WTC11 (cell line): ENCODE measurements at regions not wholly inside any gene's neighbourhood (a gene's known extent, or its start where the extent isn't known, plus 50 kb on each side); places are given as distances from the start of the nearest gene placed in this dataset.

Source experiments
- CREB1 ChIP-seq: sonication (generic); formaldehyde crosslinking; IDR thresholded peaks from 2 replicates; pipeline ENCODE4 v1.8.0; 2023; ENCODE audit warnings: mild to moderate bottlenecking, missing genetic modification reagents
- CTCF ChIP-seq: fragments of 200-600 bp; IDR thresholded peaks from 2 replicates; pipeline ENCODE4 v1.8.0; 2022; ENCODE audit warnings: antibody characterized with exemption
- E2F5 ChIP-seq: sonication (generic); formaldehyde crosslinking; IDR thresholded peaks from 2 replicates; pipeline ENCODE4 v1.8.1; 2022; ENCODE audit warnings: mild to moderate bottlenecking, moderate library complexity, missing genetic modification reagents
- PRDM15 ChIP-seq: sonication (generic); formaldehyde crosslinking; IDR thresholded peaks from 2 replicates; pipeline ENCODE4 v1.8.0; 2022; ENCODE audit warnings: missing genetic modification reagents
- ZNF425 ChIP-seq: fragments of 250-450 bp; sonication (Bioruptor Pico); conservative IDR thresholded peaks from 2 replicates; pipeline ENCODE4 v1.9.0; 2021; ENCODE audit warnings: mild to moderate bottlenecking
- ZNF512 ChIP-seq: sonication (generic); formaldehyde crosslinking; IDR thresholded peaks from 2 replicates; pipeline ENCODE4 v1.8.1; 2022; ENCODE audit warnings: missing genetic modification reagents, borderline replicate concordance

GRCh38 chr22:27654546-27655445 is 146.8 kb downstream of the MN1 start:
- no peak for TF ChIP-seq ZNF512 (CRISPR knock-in tag)
- no peak for TF ChIP-seq ZNF425 (CRISPR knock-in tag)
- no peak for TF ChIP-seq PRDM15 (CRISPR knock-in tag)
- no peak for TF ChIP-seq CREB1 (CRISPR knock-in tag)
- no peak for TF ChIP-seq CTCF
- TF ChIP-seq E2F5 (CRISPR knock-in tag) = no peak
